ENCODE measurements at regions not wholly inside any gene's neighbourhood (a gene's known extent, or its start where the extent isn't known, plus 50 kb on each side); places are given as distances from the start of the nearest gene placed in this dataset.

- no peak for DNase-seq
These were observed 92.1 kb upstream of the FAM3C start for GRCh38 chr7:121488111-121488650.

GRCh38 chr7:121486590-121486989, 90.5 kb upstream of the FAM3C start:
- DNase-seq, result no peak

GRCh38 chr7:121485467-121486243, 89.5 kb upstream of the FAM3C start:
- DNase-seq, result no peak

- no peak for DNase-seq
These were observed 88.1 kb upstream of the FAM3C start for GRCh38 chr7:121484089-121484763.

- DNase-seq, result no peak
These were observed 84.6 kb upstream of the FAM3C start for GRCh38 chr7:121480566-121481335.

- no peak for DNase-seq
These were observed 84.0 kb upstream of the FAM3C start for GRCh38 chr7:121480058-121480457.

GRCh38 chr7:121479466-121479865, 83.4 kb upstream of the FAM3C start:
- DNase-seq, result no peak

- no peak for DNase-seq
These were observed 79.7 kb upstream of the FAM3C start for GRCh38 chr7:121475806-121476205.

- DNase-seq, result no peak
These were observed 78.2 kb upstream of the FAM3C start for GRCh38 chr7:121474301-121474673.

- no peak for DNase-seq
These were observed 77.7 kb upstream of the FAM3C start for GRCh38 chr7:121473645-121474300.

GRCh38 chr7:121466455-121466854, 70.3 kb upstream of the FAM3C start:
- DNase-seq, result no peak

GRCh38 chr7:121459148-121459547, 63.0 kb upstream of the FAM3C start:
- DNase-seq, result no peak

GRCh38 chr7:121456785-121457359, 60.8 kb upstream of the FAM3C start:
- no peak for DNase-seq

- no peak for DNase-seq
These were observed 59.9 kb upstream of the FAM3C start for GRCh38 chr7:121456015-121456414.

- DNase-seq, result no peak
These were observed 56.3 kb upstream of the FAM3C start for GRCh38 chr7:121452389-121452788.

GRCh38 chr7:121451367-121452094, 55.4 kb upstream of the FAM3C start:
- DNase-seq, result no peak

- DNase-seq, result no peak
These were observed 54.6 kb upstream of the FAM3C start for GRCh38 chr7:121450631-121451198.

- DNase-seq, result no peak
These were observed 53.7 kb upstream of the FAM3C start for GRCh38 chr7:121449735-121450240.

GRCh38 chr7:121449329-121449728, 53.2 kb upstream of the FAM3C start:
- no peak for DNase-seq

- DNase-seq, result no peak
These were observed 52.3 kb upstream of the FAM3C start for GRCh38 chr7:121448429-121448828.

- DNase-seq, result no peak
These were observed 51.8 kb upstream of the FAM3C start for GRCh38 chr7:121447911-121448300.

Data from inflammatory macrophage treated with lipopolysaccharide for 1 hour (primary cell).